ENCODE measurements at regions not wholly inside any gene's neighbourhood (a gene's known extent, or its start where the extent isn't known, plus 50 kb on each side); places are given as distances from the start of the nearest gene placed in this dataset.
"Not testable (repeated sequence)": the region's sequence is repeated elsewhere in the genome, so short reads cannot be mapped to it uniquely, and the experiment has no call there.

GRCh38 chr5:152456815-152457443 lies 51.9 kb upstream of the NMUR2 start:
- DNase-seq (ENCODE audit: low read depth), result no peak

- no peak for DNase-seq (ENCODE audit: low read depth)
Measured at GRCh38 chr5:152462021-152462721, 57.1 kb upstream of the NMUR2 start.

GRCh38 chr5:152464048-152464447 lies 59.0 kb upstream of the NMUR2 start:
- no peak for DNase-seq (ENCODE audit: low read depth)

GRCh38 chr5:152465140-152465539 lies 60.1 kb upstream of the NMUR2 start:
- DNase-seq (ENCODE audit: low read depth), result no peak

- no peak for DNase-seq (ENCODE audit: low read depth)
Measured at GRCh38 chr5:152466085-152466745, 61.1 kb upstream of the NMUR2 start.

- DNase-seq (ENCODE audit: low read depth), result no peak
Measured at GRCh38 chr5:152470167-152470566, 65.1 kb upstream of the NMUR2 start.

- DNase-seq (ENCODE audit: low read depth), result no peak
Measured at GRCh38 chr5:152472083-152472482, 67.0 kb upstream of the NMUR2 start.

GRCh38 chr5:152474961-152475360 lies 69.9 kb upstream of the NMUR2 start:
- no peak for DNase-seq (ENCODE audit: low read depth)

- DNase-seq (ENCODE audit: low read depth), result no peak
Measured at GRCh38 chr5:152477536-152477935, 72.5 kb upstream of the NMUR2 start.

GRCh38 chr5:152479866-152480265 lies 74.8 kb upstream of the NMUR2 start:
- DNase-seq (ENCODE audit: low read depth), result not testable (repeated sequence)

- DNase-seq (ENCODE audit: low read depth), result not testable (repeated sequence)
Measured at GRCh38 chr5:152480677-152481076, 75.6 kb upstream of the NMUR2 start.

- DNase-seq (ENCODE audit: low read depth), result no peak
Measured at GRCh38 chr5:152487130-152487529, 82.1 kb upstream of the NMUR2 start.

- DNase-seq (ENCODE audit: low read depth), result no peak
Measured at GRCh38 chr5:152488869-152489268, 83.8 kb upstream of the NMUR2 start.

GRCh38 chr5:152499814-152500535 lies 94.9 kb upstream of the NMUR2 start:
- no peak for DNase-seq (ENCODE audit: low read depth)

- no peak for DNase-seq (ENCODE audit: low read depth)
Measured at GRCh38 chr5:152501294-152501693, 96.2 kb upstream of the NMUR2 start.

GRCh38 chr5:152503206-152503605 lies 98.1 kb upstream of the NMUR2 start:
- DNase-seq (ENCODE audit: low read depth), result no peak

- DNase-seq (ENCODE audit: low read depth), result peak; percentile 20
Measured at GRCh38 chr5:152505442-152506042, 100.5 kb upstream of the NMUR2 start.

- no peak for DNase-seq (ENCODE audit: low read depth)
Measured at GRCh38 chr5:152511120-152511519, 106.0 kb upstream of the NMUR2 start.

- no peak for DNase-seq (ENCODE audit: low read depth)
Measured at GRCh38 chr5:152511531-152512132, 106.6 kb upstream of the NMUR2 start.

GRCh38 chr5:152514827-152515397 lies 109.8 kb upstream of the NMUR2 start:
- no peak for DNase-seq (ENCODE audit: low read depth)

- DNase-seq (ENCODE audit: low read depth), result no peak
Measured at GRCh38 chr5:152523964-152524363, 118.9 kb upstream of the NMUR2 start.

Data from fibroblast of gingiva (primary cell).